ENCODE measurements at regions not wholly inside any gene's neighbourhood (a gene's known extent, or its start where the extent isn't known, plus 50 kb on each side); places are given as distances from the start of the nearest gene placed in this dataset.
"Not testable (repeated sequence)": the region's sequence is repeated elsewhere in the genome, so short reads cannot be mapped to it uniquely, and the experiment has no call there.

- DNase-seq: not testable (repeated sequence)
Measured at GRCh38 chr17:20633268-20634059, 53.9 kb downstream of the CDRT15L2 start.

DNA sequence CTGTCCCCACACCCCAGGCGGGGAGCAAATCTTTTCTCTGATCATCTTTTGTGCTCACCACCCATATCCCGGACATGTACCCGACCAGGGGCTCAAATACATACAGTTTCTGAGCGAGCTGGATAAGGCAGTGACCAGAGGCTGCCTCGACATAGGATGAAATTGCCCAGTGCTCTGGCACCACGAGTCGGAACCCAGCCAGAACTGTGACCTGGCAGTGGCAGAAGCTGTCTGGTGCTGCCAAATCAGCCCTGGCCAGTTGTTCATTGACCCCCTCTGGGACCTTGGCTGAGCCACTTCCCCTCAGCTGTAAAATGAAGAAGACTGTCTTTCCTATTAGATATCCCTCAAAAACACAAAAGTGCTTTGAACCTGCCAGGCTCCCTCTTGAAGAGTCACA, 60.6 kb downstream of the CDRT15L2 start:
- DNase-seq: not testable (repeated sequence)

DNA sequence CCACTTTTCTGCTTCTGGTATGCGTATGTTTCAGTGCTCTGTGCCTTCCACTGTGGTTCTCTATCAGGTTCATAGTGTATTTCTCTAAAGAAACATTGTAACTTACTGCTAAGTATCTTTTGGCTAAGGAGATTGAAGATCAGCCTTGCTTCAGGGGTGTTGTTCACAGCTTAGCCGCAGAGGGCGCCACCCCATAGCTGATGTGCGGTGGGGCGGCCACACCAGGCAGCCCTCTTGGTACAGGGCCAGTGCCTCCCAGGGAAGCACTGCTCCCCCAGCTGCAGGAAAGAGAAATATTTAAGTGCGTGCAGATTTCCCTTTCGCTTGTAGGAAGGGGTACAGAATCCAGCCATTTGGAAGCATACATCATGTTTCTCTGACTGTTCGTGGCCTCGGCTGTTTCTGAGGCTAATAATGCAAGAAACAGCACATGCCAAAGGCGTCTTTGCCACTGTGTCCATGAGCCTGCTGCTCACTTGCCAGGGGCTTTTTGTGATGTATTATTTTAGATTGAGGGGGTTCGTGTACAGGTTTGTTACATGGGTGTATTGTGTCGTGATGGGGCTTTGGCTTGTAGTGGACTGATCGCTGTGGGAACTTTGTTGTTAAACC, 67.2 kb downstream of the CDRT15L2 start:
- DNase-seq: peak; percentile 64

- not testable (repeated sequence) for DNase-seq
Measured at GRCh38 chr17:20649097-20649767, 69.7 kb downstream of the CDRT15L2 start.

- DNase-seq: not testable (repeated sequence)
Measured at GRCh38 chr17:20651022-20651421, 71.5 kb downstream of the CDRT15L2 start.

DNA sequence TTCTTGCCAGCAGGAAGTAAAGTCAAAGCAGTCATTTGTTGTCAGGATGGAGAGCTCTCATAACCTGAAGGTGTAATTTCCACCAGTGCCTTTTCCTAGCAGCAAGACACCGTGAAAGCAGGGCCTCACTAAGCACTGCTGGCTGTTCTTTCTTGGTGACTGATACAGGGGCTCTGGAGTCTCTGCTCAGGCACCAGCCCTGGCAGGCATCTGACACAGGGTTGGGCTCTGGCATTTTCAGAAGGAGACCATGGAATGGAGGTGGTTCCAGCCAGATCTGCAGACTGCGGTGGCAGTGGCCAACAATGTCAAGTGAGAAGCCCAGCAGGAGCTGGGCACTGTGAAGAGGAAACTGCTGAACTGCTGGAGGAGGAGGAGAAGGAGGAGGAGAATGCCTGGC, 72.2 kb downstream of the CDRT15L2 start:
- peak; percentile 40 for DNase-seq

DNA sequence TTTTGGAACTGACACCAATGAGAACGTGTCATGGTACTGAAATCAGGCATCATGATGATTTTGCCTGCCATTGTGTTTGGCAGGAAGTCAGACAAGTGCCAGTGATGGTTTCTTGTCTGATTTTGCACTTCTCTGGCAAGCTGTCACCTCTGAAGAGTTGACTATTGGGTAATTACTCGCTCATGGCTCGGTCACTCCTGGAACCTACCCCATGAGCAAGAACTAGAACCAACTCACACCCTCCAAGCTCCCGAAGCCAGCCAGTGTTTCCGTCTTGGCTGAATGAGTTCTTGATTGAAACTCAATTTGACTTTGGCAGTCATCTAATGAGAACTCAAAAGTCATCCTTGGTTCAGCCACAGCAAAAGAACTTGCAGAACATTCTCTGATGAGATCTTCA, 73.9 kb downstream of the CDRT15L2 start:
- DNase-seq: not testable (repeated sequence)

- not testable (repeated sequence) for DNase-seq
Measured at GRCh38 chr17:20654114-20654513, 74.6 kb downstream of the CDRT15L2 start.

- not testable (repeated sequence) for DNase-seq
Measured at GRCh38 chr17:20654575-20654974, 75.1 kb downstream of the CDRT15L2 start.

DNA sequence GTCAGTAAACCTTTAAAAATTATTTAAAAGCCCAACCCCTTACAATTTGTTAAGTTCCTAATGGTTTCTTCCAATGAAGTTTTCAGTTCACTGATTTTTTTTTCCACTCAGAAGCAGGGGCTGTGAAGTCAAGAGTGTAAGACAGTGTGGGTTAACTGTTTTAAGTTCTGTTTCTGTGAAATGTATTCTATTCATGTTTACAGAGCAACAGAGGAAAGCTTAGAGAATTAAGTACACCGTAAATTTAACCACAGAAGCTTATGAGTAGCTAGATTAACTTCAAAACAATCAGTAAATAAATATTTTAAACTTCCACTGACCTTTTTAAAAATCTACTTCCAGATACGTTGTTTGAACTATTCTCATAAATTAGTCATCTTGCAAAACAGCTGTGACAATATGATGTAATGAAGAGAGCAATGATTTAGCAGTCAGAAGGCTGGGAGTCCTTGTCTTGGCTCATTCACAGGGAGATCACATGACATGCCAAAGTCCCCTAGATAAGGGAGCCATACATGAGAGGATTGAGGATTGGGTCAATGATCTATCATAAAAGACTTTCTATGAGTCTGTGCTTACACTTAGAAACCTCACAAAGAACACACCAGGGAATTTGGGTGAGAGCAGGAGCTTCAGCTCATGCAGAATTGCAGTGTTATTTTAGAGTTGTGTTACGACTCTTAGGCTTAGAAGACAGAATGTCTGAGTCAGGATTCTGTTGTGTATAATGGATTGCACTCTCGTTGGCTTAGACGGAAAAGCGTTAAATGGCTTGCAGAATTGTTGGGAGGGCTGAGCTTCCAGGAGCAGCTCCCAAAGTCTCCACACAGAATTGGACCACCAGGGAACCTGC, 85.8 kb downstream of the CDRT15L2 start:
- not testable (repeated sequence) for DNase-seq

GRCh38 chr17:20666689-20667088, 87.2 kb downstream of the CDRT15L2 start:
- DNase-seq: not testable (repeated sequence)

DNA sequence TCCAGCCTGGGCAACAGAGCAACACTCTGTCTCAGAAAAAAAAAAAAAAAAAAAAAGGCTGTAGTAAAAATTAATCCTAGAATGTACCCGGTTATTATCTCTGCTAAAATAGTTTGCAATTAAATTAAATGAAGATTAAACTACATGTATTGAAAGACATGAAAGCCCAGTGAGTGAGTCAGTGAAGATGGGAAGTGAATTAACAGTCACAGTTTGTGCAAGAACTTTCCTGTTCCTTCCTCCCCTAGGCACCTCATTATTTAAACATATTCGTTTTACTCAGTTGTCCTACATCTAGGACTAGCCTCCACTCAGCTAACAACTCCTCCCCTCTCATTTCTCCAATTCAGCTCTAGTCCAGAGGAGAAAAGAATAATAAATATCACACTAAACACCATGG, 88.2 kb downstream of the CDRT15L2 start:
- DNase-seq: not testable (repeated sequence)

DNA sequence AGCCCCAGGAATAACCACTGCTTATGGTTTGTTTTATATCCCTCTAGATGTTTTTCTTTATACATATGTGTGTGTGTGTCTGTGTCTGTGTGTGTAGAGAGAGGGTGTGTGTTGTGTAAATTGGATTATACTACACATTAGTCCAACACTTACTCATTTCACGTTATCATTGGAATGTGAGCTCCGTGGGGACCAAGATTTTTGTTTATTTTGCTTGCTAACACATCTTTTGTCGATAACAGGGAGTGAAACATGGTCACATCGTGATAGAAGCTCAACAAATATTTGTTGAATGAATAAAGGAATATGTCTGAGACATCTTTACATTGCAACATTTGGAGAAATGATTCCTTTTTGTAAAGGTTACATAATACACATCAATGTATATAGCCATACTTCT, 88.8 kb downstream of the CDRT15L2 start:
- DNase-seq: not testable (repeated sequence)

DNA sequence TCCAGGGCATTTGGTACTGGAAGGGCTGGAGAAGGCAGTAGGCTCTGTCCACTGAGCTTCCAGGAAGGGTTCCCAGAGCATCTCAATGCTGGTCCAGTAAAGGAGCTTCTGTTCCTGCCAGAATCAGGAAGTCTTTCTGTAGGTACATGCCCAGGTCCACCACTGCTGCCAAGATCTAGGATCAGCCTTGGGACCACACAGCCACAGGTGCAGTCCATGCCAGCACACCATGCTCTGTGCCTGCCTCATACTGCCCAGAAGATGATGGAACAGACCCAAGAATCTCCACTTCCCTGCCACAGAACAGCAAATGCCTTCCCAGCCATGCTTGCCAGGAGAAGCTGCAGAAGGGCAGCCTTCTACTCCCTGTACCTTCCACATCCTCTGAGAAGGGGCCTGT, 89.3 kb downstream of the CDRT15L2 start:
- not testable (repeated sequence) for DNase-seq

DNA sequence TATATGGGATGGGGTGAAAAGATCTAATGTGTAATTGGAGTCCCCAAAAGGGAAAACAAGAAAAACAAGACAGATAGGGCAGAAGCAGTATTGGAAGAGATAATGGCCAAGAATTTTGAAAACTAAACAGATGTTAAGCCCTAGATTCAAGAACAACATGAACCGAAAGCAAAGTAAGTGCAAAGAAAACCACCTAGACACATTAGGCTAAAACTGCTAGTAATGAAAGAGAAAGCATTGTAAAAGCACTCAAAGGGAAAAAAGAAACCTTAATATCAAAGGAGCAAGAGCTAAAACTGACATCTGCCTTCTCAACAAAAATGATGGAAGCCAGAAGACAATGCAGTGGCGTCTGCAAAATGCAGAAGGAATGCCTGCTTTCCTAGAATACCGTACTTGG, 91.0 kb downstream of the CDRT15L2 start:
- not testable (repeated sequence) for DNase-seq

GRCh38 chr17:20674374-20674773, 94.8 kb downstream of the CDRT15L2 start:
- not testable (repeated sequence) for DNase-seq

DNA sequence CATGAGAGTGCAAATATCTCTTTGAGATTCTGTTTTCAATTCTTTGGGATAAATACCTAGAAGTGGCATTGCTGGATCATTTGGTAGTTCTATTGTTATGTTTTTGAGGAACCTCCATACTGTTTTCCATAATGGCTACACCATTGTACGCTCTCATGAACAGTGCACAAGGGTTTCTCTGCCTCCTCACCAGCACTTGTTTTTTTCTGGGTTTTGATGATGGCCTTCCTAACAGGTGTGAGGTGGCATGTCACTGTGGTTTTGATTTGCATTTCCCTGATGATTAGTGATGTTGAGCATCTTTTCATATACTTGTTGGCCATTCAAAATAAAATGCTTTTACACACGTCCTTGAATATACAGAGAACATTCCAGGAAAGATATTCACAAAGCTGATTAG, 96.2 kb downstream of the CDRT15L2 start:
- DNase-seq: not testable (repeated sequence)

DNA sequence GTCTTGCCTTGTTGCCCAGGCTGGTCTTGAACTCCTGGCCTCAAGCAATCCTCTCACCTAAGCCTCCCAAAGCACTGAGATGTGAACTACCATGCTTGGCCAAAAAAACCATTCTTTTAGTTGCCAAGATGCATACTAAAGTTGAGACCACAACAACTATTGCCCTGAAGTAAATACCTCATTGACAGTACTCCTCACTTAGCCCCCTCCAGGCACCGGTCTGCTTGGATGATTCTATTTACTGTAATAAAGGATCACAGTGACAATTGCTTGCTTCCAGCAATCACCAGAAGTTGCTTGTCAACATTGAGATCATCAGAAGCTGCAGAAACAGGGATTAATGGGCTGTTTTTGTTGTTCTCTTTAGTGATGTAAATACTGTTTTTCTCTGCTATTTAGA, 97.1 kb downstream of the CDRT15L2 start:
- not testable (repeated sequence) for DNase-seq

DNA sequence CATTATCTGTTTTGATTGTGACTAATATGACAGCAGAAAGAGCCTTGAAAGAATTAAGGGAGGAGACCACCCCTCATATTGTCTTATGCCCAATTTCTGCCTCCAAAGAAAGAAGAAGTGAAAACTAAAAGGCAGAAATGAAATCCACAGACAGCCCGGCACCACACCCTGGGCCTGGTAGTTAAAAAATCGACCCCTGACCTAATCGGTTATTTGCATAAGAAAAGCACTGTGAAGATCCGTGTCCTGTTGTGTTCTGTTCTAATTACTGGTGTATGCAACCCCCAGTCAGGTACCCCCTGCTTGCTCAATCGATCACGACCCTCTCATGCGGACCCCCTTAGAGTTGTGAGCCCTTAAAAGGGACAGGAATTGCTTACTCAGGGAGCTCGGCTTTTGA, 97.9 kb downstream of the CDRT15L2 start:
- not testable (repeated sequence) for DNase-seq

GRCh38 chr17:20678424-20678823, 98.9 kb downstream of the CDRT15L2 start:
- not testable (repeated sequence) for DNase-seq

DNA sequence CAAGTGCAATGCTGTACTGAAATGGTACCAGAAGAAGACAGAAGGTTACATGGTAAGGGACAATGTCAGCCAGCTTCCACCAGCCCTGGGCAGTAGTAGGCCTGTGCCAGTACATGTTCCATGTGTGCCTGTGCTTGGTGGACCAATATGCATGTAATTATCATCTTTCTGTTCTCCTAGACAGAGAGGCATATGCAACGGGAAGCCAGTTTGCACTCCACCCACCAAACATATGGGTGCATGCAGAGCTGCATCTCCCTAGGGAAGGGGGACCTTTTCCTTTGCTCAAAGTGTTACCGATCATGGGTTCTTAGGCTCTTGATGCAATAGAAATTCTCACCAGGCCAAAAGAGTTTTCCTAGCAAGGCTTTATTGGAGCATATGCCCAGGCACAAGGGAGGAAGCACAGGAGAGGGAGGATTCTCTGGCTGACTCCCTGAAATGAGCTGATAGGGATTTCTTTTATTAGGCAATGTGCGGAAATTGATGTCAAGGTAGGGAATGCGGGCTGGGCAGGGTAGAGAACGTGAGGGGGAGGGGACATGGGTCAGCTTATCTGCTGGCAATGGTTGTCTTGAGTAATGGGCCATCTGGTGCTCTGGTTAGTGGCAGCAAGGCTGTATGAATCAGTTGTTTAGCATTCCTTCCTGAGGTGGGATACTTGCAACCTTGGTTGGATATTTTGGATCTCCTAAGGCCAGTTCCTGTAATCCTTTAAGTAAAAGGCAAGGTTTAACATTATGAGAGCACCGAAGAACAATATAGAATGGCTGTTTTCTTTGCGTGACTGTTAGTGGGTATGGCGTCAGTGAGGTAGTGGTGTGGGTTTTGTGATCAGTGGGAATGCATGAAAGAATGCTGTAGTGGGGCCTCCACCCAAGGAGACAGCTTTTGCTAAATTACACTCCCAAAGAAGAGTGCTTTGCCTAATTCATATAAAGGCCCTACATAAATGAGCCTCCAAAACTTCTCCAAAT, 102.5 kb downstream of the CDRT15L2 start:
- not testable (repeated sequence) for DNase-seq

Measured in right forelimb (tissue), 1 donor.